Liver (tissue), 3 donors: ENCODE measurements at regions not wholly inside any gene's neighbourhood (a gene's known extent, or its start where the extent isn't known, plus 50 kb on each side); places are given as distances from the start of the nearest gene placed in this dataset.

ENCODE experiments used
- EGR1 ChIP-seq, 2 donors: IDR thresholded peaks; 2 replicates each; pipeline ENCODE4 v1.6.1; 2016 to 2018; ENCODE audit warnings: antibody characterized with exemption in 2 of 2, low read depth in 2 of 2
- FOXA1 ChIP-seq: IDR thresholded peaks from 2 replicates; pipeline ENCODE4 v1.6.1; 2016; ENCODE audit warnings: antibody characterized with exemption
- FOXA2 ChIP-seq: IDR thresholded peaks from 2 replicates; pipeline ENCODE4 v1.6.1; 2016; ENCODE audit warnings: antibody characterized with exemption
- GABPA ChIP-seq, 2 donors: IDR thresholded peaks in 1 of 2; conservative IDR thresholded peaks in 1 of 2; 2 replicates each; pipeline ENCODE4 v1.6.1; 2016; ENCODE audit warnings: antibody characterized with exemption in 2 of 2, mild to moderate bottlenecking in 1 of 2, moderate library complexity in 1 of 2
- HNF4A ChIP-seq, 2 donors: conservative IDR thresholded peaks; 2 replicates each; pipeline ENCODE4 v1.6.1; 2016; ENCODE audit warnings: antibody characterized with exemption in 2 of 2, mild to moderate bottlenecking in 2 of 2
- JUND ChIP-seq, 2 donors: IDR thresholded peaks; 2 replicates each; pipeline ENCODE4 v1.6.1; 2016; ENCODE audit warnings: antibody characterized with exemption in 2 of 2
- NR2F2 ChIP-seq: IDR thresholded peaks from 2 replicates; pipeline ENCODE4 v1.6.1; 2016; ENCODE audit warnings: antibody characterized with exemption
- RAD21 ChIP-seq, 2 donors: IDR thresholded peaks; 2 replicates each; pipeline ENCODE4 v1.6.1; 2016; ENCODE audit warnings: antibody characterized with exemption in 2 of 2, mild to moderate bottlenecking in 2 of 2
- TAF1 ChIP-seq: conservative IDR thresholded peaks from 2 replicates; pipeline ENCODE4 v1.6.1; 2016; ENCODE audit warnings: antibody characterized with exemption, mild to moderate bottlenecking
- YY1 ChIP-seq: IDR thresholded peaks from 2 replicates; pipeline ENCODE4 v1.6.1; 2016; ENCODE audit warnings: antibody characterized with exemption, mild to moderate bottlenecking
- TF ChIP-seq, protein P1 (sequence below): fragments of 150-350 bp; IDR thresholded peaks from 2 replicates; pipeline ENCODE4 v1.5.1; 2017; ENCODE audit warnings: improper control_type of control experiment, low read depth, low read length; ENCODE audit not compliant: missing input control
- TF ChIP-seq, protein P2 (sequence below): IDR thresholded peaks from 2 replicates; pipeline ENCODE4 v1.6.1; 2016; ENCODE audit warnings: antibody characterized with exemption
- TF ChIP-seq, protein P3 (sequence below): IDR thresholded peaks from 2 replicates; pipeline ENCODE4 v1.6.1; 2016; ENCODE audit warnings: antibody characterized with exemption, mild to moderate bottlenecking
- TF ChIP-seq, protein P4 (sequence below): IDR thresholded peaks from 2 replicates; pipeline ENCODE4 v1.6.1; 2016; ENCODE audit warnings: antibody characterized with exemption
- donor health status: healthy.
- donor health status: healthy.

DNA sequence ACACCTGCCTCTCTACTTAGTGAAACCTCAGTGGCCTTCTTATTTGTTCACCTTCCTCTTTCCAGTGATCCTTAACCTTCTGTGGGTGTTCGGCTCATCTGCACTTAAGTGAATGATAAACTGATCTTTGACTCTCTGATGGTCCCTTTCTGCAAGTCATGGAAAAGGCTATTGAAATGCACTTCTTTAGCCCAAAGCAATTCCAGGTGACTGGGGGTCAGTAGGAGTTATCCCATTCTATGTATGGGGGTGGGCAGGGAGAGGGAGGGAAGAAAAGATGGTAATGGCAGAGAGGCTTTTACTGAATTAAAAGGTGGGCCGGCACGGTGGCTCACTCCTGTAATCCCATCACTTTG, 170.8 kb downstream of the RGS9 start:
- TF ChIP-seq, protein P1, sequence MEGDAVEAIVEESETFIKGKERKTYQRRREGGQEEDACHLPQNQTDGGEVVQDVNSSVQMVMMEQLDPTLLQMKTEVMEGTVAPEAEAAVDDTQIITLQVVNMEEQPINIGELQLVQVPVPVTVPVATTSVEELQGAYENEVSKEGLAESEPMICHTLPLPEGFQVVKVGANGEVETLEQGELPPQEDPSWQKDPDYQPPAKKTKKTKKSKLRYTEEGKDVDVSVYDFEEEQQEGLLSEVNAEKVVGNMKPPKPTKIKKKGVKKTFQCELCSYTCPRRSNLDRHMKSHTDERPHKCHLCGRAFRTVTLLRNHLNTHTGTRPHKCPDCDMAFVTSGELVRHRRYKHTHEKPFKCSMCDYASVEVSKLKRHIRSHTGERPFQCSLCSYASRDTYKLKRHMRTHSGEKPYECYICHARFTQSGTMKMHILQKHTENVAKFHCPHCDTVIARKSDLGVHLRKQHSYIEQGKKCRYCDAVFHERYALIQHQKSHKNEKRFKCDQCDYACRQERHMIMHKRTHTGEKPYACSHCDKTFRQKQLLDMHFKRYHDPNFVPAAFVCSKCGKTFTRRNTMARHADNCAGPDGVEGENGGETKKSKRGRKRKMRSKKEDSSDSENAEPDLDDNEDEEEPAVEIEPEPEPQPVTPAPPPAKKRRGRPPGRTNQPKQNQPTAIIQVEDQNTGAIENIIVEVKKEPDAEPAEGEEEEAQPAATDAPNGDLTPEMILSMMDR, result no peak
- no peak for TF ChIP-seq YY1
- TF ChIP-seq, protein P2, sequence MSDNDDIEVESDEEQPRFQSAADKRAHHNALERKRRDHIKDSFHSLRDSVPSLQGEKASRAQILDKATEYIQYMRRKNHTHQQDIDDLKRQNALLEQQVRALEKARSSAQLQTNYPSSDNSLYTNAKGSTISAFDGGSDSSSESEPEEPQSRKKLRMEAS, result no peak
- TF ChIP-seq, protein P3, sequence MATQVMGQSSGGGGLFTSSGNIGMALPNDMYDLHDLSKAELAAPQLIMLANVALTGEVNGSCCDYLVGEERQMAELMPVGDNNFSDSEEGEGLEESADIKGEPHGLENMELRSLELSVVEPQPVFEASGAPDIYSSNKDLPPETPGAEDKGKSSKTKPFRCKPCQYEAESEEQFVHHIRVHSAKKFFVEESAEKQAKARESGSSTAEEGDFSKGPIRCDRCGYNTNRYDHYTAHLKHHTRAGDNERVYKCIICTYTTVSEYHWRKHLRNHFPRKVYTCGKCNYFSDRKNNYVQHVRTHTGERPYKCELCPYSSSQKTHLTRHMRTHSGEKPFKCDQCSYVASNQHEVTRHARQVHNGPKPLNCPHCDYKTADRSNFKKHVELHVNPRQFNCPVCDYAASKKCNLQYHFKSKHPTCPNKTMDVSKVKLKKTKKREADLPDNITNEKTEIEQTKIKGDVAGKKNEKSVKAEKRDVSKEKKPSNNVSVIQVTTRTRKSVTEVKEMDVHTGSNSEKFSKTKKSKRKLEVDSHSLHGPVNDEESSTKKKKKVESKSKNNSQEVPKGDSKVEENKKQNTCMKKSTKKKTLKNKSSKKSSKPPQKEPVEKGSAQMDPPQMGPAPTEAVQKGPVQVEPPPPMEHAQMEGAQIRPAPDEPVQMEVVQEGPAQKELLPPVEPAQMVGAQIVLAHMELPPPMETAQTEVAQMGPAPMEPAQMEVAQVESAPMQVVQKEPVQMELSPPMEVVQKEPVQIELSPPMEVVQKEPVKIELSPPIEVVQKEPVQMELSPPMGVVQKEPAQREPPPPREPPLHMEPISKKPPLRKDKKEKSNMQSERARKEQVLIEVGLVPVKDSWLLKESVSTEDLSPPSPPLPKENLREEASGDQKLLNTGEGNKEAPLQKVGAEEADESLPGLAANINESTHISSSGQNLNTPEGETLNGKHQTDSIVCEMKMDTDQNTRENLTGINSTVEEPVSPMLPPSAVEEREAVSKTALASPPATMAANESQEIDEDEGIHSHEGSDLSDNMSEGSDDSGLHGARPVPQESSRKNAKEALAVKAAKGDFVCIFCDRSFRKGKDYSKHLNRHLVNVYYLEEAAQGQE, result no peak
- TF ChIP-seq RAD21 (IDR thresholded peaks at IDR 0.05), result no peak
- no peak for TF ChIP-seq TAF1
- no peak for TF ChIP-seq JUND (IDR thresholded peaks at IDR 0.05)
- no peak for TF ChIP-seq FOXA1
- TF ChIP-seq GABPA (IDR thresholded peaks at IDR 0.05 in 1 of 2, conservative IDR thresholded peaks at IDR 0.05 in 1 of 2), result no peak
- no peak for TF ChIP-seq NR2F2
- TF ChIP-seq, protein P4, sequence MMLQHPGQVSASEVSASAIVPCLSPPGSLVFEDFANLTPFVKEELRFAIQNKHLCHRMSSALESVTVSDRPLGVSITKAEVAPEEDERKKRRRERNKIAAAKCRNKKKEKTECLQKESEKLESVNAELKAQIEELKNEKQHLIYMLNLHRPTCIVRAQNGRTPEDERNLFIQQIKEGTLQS, result no peak
- TF ChIP-seq HNF4A (conservative IDR thresholded peaks at IDR 0.05), result no peak
- TF ChIP-seq FOXA2, result no peak
- TF ChIP-seq EGR1 (IDR thresholded peaks at IDR 0.05; ENCODE audit: low read depth in 2 of 2), result no peak
